ENCODE measurements at regions not wholly inside any gene's neighbourhood (a gene's known extent, or its start where the extent isn't known, plus 50 kb on each side); places are given as distances from the start of the nearest gene placed in this dataset.
A peak's percentile ranks its signal among the peaks of the same experiment; 100 is the strongest.

DNA sequence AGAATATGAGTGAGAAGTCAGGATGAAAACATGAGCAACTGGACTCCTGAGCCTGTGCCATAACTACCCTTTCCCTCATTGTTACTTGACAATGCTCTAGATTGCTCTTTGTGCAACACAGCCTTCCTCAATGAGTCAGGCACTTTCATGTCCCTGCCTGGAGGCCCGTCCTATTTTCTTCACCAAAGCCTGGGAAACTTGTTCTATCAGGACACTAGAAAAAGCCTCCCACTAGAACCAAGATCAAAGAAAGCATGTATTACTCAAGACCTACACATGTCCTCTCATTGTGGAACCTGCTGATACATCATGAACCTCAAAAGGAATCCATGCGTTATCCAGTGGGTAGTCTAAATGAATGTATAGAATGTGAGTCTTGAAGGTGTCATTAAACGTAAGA is 624.5 kb downstream of the TOX3 start:
- no peak overlapping the region for H4K91ac ChIP-seq (ENCODE audit: insufficient read depth, low read depth, low read length)
- no peaks in the 10 kb centered on the region for H4K20me1 ChIP-seq (ENCODE audit: insufficient read depth, low read length)
- no peak overlapping the region for H2AK5ac ChIP-seq (ENCODE audit: low read depth, low read length)
- H2BK120ac ChIP-seq (ENCODE audit: low read depth, low read length), result no peak overlapping the region
- H4K5ac ChIP-seq (ENCODE audit: low read depth, low read length), result no peak overlapping the region
- H3K79me1 ChIP-seq (ENCODE audit: low read depth in 1 of 2, low read length in 2 of 2), result no peaks in the 10 kb centered on the region
- WGBS, 2 experiments (ENCODE audit: extremely low coverage in 2 of 2, insufficient read length in 1 of 2), result no CpG with 5 or more reads among the region's 3 CpGs
- dilution Hi-C loops (cut with HindIII; ENCODE audit: low sequenced_read_pairs, unreplicated experiment), result no loop called here
- no peak overlapping the region for H3K4ac ChIP-seq (ENCODE audit: low read depth, low read length)
- H2BK5ac ChIP-seq (ENCODE audit: low read depth, low read length, poor library complexity, severe bottlenecking), result no peak overlapping the region
- no peak overlapping the region for H4K8ac ChIP-seq (ENCODE audit: low read depth in 2 of 2, low read length in 2 of 2)
- no peaks in the 10 kb centered on the region for H3K4me1 ChIP-seq (ENCODE audit: control insufficient read depth, insufficient read depth, low read length)
- H2BK20ac ChIP-seq (ENCODE audit: low read depth, low read length), result no peak overlapping the region
- no peak overlapping the region for H3K14ac ChIP-seq (replicated peaks; ENCODE audit: low read depth, low read length)
- ChIA-PET POLR2A (ENCODE audit: unreplicated experiment) (no interaction called here), CTCF (interaction anchor here (0.9 kb wide), 1 partner anchor 88 kb away, joined by 4 read pairs; no protein-coding TSS in a partner anchor)
- H3K9me3 ChIP-seq (ENCODE audit: control insufficient read depth, insufficient read depth, low read length), result no peaks in the 10 kb centered on the region
- no peaks in the 10 kb centered on the region for H3K9me1 ChIP-seq (ENCODE audit: insufficient read depth, low read length)
- no peak overlapping the region for H3K9ac ChIP-seq (ENCODE audit: low read depth, low read length)
- in situ Hi-C loops (cut with MboI; ENCODE audit: low sequenced_read_pairs), result no loop called here
- H3K18ac ChIP-seq (ENCODE audit: low read depth, low read length), result no peak overlapping the region
- 0 out of 3 replicates have a peak overlapping the region, but pooled peaks have one; percentile 0 for H2BK15ac ChIP-seq (ENCODE audit: low read depth, low read length)
- H2AK9ac ChIP-seq (replicated peaks; ENCODE audit: low read depth, low read length, poor library complexity), result no peak overlapping the region
- H3K27ac ChIP-seq (ENCODE audit: insufficient read depth, low read length), result no peak overlapping the region
- H3K56ac ChIP-seq (ENCODE audit: extremely low read depth, insufficient read depth, low read length), result no peak overlapping the region
- H3K4me3 ChIP-seq (ENCODE audit: insufficient read depth, low read depth, low read length), result no peak overlapping the region
- BruUV-seq (replicated peaks), result no TSS peak
- ATAC-seq (ENCODE audit: low read depth), result no peak
- H3K4me2 ChIP-seq (ENCODE audit: low read depth, low read length), result no peak overlapping the region
- TF ChIP-seq CHD1 (IDR thresholded peaks at IDR 0.05; ENCODE audit: low read depth, low read length) (no peak), NFE2L2 (IDR thresholded peaks at IDR 0.05; ENCODE audit: low read depth, low read length) (no peak), RCOR1 (IDR thresholded peaks at IDR 0.05; ENCODE audit: insufficient replicate concordance, low read length) (no peak), POLR2A (IDR thresholded peaks at IDR 0.05; ENCODE audit: low read depth, low read length) (no peak), SMC3 (IDR thresholded peaks at IDR 0.05; ENCODE audit: low read depth, low read length) (no peak), RFX5 (IDR thresholded peaks at IDR 0.05; ENCODE audit: low read depth, low read length) (no peak), FOS (IDR thresholded peaks at IDR 0.05; ENCODE audit: low read depth, low read length) (no peak), BHLHE40 (IDR thresholded peaks at IDR 0.05; ENCODE audit: low read depth, low read length) (no peak), CEBPB (IDR thresholded peaks at IDR 0.05; ENCODE audit: low read depth, low read length) (no peak), MAFK (IDR thresholded peaks at IDR 0.05; ENCODE audit: low read depth, low read length) (no peak), MAZ (IDR thresholded peaks at IDR 0.05; ENCODE audit: borderline replicate concordance, low read depth, low read length) (no peak), RAD21 (IDR thresholded peaks at IDR 0.05; ENCODE audit: low read length) (no peak)
- TF ChIP-seq, protein P1, sequence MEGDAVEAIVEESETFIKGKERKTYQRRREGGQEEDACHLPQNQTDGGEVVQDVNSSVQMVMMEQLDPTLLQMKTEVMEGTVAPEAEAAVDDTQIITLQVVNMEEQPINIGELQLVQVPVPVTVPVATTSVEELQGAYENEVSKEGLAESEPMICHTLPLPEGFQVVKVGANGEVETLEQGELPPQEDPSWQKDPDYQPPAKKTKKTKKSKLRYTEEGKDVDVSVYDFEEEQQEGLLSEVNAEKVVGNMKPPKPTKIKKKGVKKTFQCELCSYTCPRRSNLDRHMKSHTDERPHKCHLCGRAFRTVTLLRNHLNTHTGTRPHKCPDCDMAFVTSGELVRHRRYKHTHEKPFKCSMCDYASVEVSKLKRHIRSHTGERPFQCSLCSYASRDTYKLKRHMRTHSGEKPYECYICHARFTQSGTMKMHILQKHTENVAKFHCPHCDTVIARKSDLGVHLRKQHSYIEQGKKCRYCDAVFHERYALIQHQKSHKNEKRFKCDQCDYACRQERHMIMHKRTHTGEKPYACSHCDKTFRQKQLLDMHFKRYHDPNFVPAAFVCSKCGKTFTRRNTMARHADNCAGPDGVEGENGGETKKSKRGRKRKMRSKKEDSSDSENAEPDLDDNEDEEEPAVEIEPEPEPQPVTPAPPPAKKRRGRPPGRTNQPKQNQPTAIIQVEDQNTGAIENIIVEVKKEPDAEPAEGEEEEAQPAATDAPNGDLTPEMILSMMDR (conservative IDR thresholded peaks at IDR 0.05; ENCODE audit: low read depth, low read length), result no peak
- TF ChIP-seq, protein P2, sequence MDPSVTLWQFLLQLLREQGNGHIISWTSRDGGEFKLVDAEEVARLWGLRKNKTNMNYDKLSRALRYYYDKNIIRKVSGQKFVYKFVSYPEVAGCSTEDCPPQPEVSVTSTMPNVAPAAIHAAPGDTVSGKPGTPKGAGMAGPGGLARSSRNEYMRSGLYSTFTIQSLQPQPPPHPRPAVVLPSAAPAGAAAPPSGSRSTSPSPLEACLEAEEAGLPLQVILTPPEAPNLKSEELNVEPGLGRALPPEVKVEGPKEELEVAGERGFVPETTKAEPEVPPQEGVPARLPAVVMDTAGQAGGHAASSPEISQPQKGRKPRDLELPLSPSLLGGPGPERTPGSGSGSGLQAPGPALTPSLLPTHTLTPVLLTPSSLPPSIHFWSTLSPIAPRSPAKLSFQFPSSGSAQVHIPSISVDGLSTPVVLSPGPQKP (IDR thresholded peaks at IDR 0.05; ENCODE audit: borderline replicate concordance, low read depth, low read length), result no peak
- no peak for DNase-seq
- H2AFZ ChIP-seq (replicated peaks; ENCODE audit: low read length, poor library complexity), result no peak overlapping the region
- H3K23ac ChIP-seq (ENCODE audit: low read depth, low read length), result no peak overlapping the region
- intact Hi-C loops (cut with micrococcal nuclease), result no loop called here
- no peaks in the 10 kb centered on the region for H3K27me3 ChIP-seq (ENCODE audit: control insufficient read depth, insufficient read depth, low read length)
- H3K36me3 ChIP-seq (ENCODE audit: control insufficient read depth, insufficient read depth, low read length), result no peaks in the 10 kb centered on the region

All from IMR-90 (cell line).